Ishikawa (cell line): ENCODE measurements at regions not wholly inside any gene's neighbourhood (a gene's known extent, or its start where the extent isn't known, plus 50 kb on each side); places are given as distances from the start of the nearest gene placed in this dataset.

Experiments used
- CREB1 ChIP-seq: IDR thresholded peaks from 2 replicates; pipeline ENCODE4 v1.6.1; 2012; ENCODE audit warnings: low read depth
- EGR1 ChIP-seq: IDR thresholded peaks from 2 replicates; pipeline ENCODE4 v1.6.1; 2012
- EP300 ChIP-seq: IDR thresholded peaks from 2 replicates; pipeline ENCODE4 v1.6.1; 2012; ENCODE audit warnings: borderline replicate concordance
- FOXM1 ChIP-seq: IDR thresholded peaks from 2 replicates; pipeline ENCODE4 v1.6.1; 2012; ENCODE audit warnings: low read depth, borderline replicate concordance
- NFIC ChIP-seq: IDR thresholded peaks from 2 replicates; pipeline ENCODE4 v1.6.1; 2012
- RAD21 ChIP-seq: IDR thresholded peaks from 2 replicates; pipeline ENCODE4 v1.6.1; 2012; ENCODE audit warnings: low read depth
- TAF1 ChIP-seq: IDR thresholded peaks from 2 replicates; pipeline ENCODE4 v1.6.1; 2012; ENCODE audit warnings: low read depth, mild to moderate bottlenecking
- TCF12 ChIP-seq: IDR thresholded peaks from 2 replicates; pipeline ENCODE4 v1.6.1; 2012; ENCODE audit warnings: low read depth
- TEAD4 ChIP-seq: IDR thresholded peaks from 2 replicates; pipeline ENCODE4 v1.6.1; 2012
- USF1 ChIP-seq: IDR thresholded peaks from 2 replicates; pipeline ENCODE4 v1.6.1; 2012
- YY1 ChIP-seq: IDR thresholded peaks from 2 replicates; pipeline ENCODE4 v1.6.1; 2012; ENCODE audit warnings: low read depth
- TF ChIP-seq, protein P1 (sequence below): IDR thresholded peaks from 2 replicates; pipeline ENCODE4 v1.6.1; 2012
- TF ChIP-seq, protein P2 (sequence below): IDR thresholded peaks from 2 replicates; pipeline ENCODE4 v1.6.1; 2012; ENCODE audit warnings: low read depth, mild to moderate bottlenecking

GRCh38 chr2:220034426-220035130, 407.1 kb downstream of the SLC4A3 start:
- TF ChIP-seq YY1, result no peak
- no peak for TF ChIP-seq TAF1
- no peak for TF ChIP-seq EP300
- no peak for TF ChIP-seq RAD21
- TF ChIP-seq FOXM1, result no peak
- TF ChIP-seq, protein P1, sequence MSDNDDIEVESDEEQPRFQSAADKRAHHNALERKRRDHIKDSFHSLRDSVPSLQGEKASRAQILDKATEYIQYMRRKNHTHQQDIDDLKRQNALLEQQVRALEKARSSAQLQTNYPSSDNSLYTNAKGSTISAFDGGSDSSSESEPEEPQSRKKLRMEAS, result no peak
- TF ChIP-seq CREB1, result no peak
- no peak for TF ChIP-seq TEAD4
- no peak for TF ChIP-seq EGR1
- TF ChIP-seq, protein P2, sequence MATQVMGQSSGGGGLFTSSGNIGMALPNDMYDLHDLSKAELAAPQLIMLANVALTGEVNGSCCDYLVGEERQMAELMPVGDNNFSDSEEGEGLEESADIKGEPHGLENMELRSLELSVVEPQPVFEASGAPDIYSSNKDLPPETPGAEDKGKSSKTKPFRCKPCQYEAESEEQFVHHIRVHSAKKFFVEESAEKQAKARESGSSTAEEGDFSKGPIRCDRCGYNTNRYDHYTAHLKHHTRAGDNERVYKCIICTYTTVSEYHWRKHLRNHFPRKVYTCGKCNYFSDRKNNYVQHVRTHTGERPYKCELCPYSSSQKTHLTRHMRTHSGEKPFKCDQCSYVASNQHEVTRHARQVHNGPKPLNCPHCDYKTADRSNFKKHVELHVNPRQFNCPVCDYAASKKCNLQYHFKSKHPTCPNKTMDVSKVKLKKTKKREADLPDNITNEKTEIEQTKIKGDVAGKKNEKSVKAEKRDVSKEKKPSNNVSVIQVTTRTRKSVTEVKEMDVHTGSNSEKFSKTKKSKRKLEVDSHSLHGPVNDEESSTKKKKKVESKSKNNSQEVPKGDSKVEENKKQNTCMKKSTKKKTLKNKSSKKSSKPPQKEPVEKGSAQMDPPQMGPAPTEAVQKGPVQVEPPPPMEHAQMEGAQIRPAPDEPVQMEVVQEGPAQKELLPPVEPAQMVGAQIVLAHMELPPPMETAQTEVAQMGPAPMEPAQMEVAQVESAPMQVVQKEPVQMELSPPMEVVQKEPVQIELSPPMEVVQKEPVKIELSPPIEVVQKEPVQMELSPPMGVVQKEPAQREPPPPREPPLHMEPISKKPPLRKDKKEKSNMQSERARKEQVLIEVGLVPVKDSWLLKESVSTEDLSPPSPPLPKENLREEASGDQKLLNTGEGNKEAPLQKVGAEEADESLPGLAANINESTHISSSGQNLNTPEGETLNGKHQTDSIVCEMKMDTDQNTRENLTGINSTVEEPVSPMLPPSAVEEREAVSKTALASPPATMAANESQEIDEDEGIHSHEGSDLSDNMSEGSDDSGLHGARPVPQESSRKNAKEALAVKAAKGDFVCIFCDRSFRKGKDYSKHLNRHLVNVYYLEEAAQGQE, result no peak
- TF ChIP-seq NFIC, result no peak
- TF ChIP-seq TCF12, result no peak
- TF ChIP-seq USF1, result no peak
